ENCODE measurements at regions not wholly inside any gene's neighbourhood (a gene's known extent, or its start where the extent isn't known, plus 50 kb on each side); places are given as distances from the start of the nearest gene placed in this dataset.

- Histone ChIP-seq H3K9me3 (ENCODE audit: control insufficient read depth, insufficient read depth, low read length) (no peaks in the 10 kb centered on the region), H3K4me1 (ENCODE audit: control insufficient read depth, insufficient read depth, low read length) (no peaks in the 10 kb centered on the region), H3K27me3 (ENCODE audit: control insufficient read depth, insufficient read depth, low read length) (no peaks in the 10 kb centered on the region), H3K36me3 (ENCODE audit: control insufficient read depth, insufficient read depth, low read length) (no peaks in the 10 kb centered on the region), H3K4me3 (ENCODE audit: low read depth, low read length) (no peak overlapping the region), H3K27ac (ENCODE audit: low read depth, low read length) (no peak overlapping the region)
- 92% methylated on average over 5 of the region's 14 CpGs for WGBS (ENCODE audit: insufficient coverage)
- DNase-seq (ENCODE audit: low read depth in 4 of 6, low spot score in 6 of 6), result peak in 1 of 6 donors; percentile 77
These were observed 60.6 kb upstream of the ASIP start for GRCh38 chr20:34180460-34181120.

DNA sequence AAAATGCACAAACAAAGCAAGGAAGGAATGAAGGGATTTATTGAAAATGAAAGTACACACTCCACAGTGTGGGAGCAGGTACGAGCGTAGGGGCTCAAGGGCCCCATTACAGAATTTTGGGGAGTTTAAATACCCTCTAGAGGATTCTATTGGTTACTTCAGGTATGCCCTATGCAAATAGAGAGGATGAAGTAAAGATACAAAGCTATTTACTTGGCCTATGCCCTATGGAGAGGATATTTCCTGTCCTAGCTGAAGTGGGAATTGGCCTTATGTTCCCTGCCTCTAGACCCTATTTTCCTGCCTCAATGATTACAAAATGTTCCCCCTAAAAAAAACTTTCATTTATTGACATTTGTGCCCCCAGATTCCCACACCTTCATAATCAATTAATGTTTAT, 59.7 kb upstream of the ASIP start:
- Histone ChIP-seq H3K27ac (ENCODE audit: low read depth, low read length) (no peak overlapping the region), H3K36me3 (ENCODE audit: control insufficient read depth, insufficient read depth, low read length) (no peaks in the 10 kb centered on the region), H3K27me3 (ENCODE audit: control insufficient read depth, insufficient read depth, low read length) (no peaks in the 10 kb centered on the region), H3K9me3 (ENCODE audit: control insufficient read depth, insufficient read depth, low read length) (no peaks in the 10 kb centered on the region), H3K4me3 (ENCODE audit: low read depth, low read length) (no peak overlapping the region), H3K4me1 (ENCODE audit: control insufficient read depth, insufficient read depth, low read length) (no peaks in the 10 kb centered on the region)
- no peak for DNase-seq (ENCODE audit: low read depth in 4 of 6, low spot score in 6 of 6)
- 100% methylated on average over 2 of the region's 2 CpGs for WGBS (ENCODE audit: insufficient coverage)

DNA sequence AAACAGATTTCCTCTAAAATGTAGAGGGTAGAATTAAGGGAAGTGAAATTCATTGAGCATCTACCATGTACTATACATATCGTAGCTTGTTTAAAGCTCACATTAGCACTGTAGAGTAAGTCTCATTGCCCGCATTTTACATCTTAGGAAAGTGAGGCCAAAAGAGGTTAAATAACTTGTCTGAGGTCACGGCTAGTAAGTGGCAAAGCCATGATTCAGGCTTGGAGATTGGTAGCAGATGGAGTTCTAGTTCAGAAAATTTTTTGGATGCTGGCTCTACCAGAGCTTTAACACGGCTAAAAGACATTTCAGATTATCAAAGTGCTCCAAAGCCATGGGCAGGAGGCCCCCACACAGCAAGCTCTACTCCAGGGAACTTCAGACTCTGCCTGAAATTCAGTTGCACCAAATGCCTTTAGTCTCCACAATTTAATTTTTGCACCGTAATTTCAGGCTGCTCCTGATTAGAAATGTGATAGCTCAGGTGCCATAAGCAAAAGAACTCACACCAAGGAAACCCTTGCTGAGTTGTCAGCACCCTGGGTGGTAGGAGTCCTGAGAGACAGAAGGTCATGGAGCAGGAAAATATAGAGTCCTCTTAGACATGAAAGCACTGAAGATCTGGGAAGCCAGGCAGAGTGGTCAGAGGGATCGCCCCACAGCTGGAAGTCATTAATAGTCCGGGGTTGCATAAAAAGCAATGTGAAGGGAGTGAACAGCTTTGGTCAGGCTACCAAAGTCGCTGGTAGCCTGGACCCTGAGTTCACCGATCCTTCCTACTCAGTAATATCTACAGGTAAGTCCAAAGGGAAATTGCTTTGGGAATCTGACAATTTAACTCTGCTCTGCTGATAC, 55.2 kb upstream of the ASIP start:
- DNase-seq (ENCODE audit: low read depth in 4 of 6, low spot score in 6 of 6), result no peak
- 86% methylated on average over 1 of the region's 9 CpGs for WGBS (ENCODE audit: insufficient coverage)
- H3K27me3 ChIP-seq (ENCODE audit: control insufficient read depth, insufficient read depth, low read length), result no peaks in the 10 kb centered on the region

GRCh38 chr20:34189572-34190163, 51.6 kb upstream of the ASIP start:
- H3K27ac ChIP-seq (ENCODE audit: low read depth, low read length), result no peak overlapping the region
- peaks cover 8% of the 10 kb centered on the region for H3K4me1 ChIP-seq (ENCODE audit: control insufficient read depth, insufficient read depth, low read length)
- H3K4me3 ChIP-seq (ENCODE audit: low read depth, low read length), result no peak overlapping the region
- no peaks in the 10 kb centered on the region for H3K9me3 ChIP-seq (ENCODE audit: control insufficient read depth, insufficient read depth, low read length)
- no peaks in the 10 kb centered on the region for H3K27me3 ChIP-seq (ENCODE audit: control insufficient read depth, insufficient read depth, low read length)
- DNase-seq (ENCODE audit: low read depth in 4 of 6, low spot score in 6 of 6), result no peak
- H3K36me3 ChIP-seq (ENCODE audit: control insufficient read depth, insufficient read depth, low read length), result no peaks in the 10 kb centered on the region
- WGBS (ENCODE audit: insufficient coverage), result 93% methylated on average over 7 of the region's 8 CpGs

More for the DNA sequence above, 55.2 kb upstream of the ASIP start:
- Histone ChIP-seq H3K4me1 (ENCODE audit: control insufficient read depth, insufficient read depth, low read length) (peaks cover 4% of the 10 kb centered on the region), H3K27ac (ENCODE audit: low read depth, low read length) (no peak overlapping the region), H3K36me3 (ENCODE audit: control insufficient read depth, insufficient read depth, low read length) (no peaks in the 10 kb centered on the region), H3K9me3 (ENCODE audit: control insufficient read depth, insufficient read depth, low read length) (no peaks in the 10 kb centered on the region), H3K4me3 (ENCODE audit: low read depth, low read length) (no peak overlapping the region)

- Histone ChIP-seq H3K27me3 (ENCODE audit: control insufficient read depth, insufficient read depth, low read length) (no peaks in the 10 kb centered on the region), H3K27ac (ENCODE audit: low read depth, low read length) (no peak overlapping the region), H3K9me3 (ENCODE audit: control insufficient read depth, insufficient read depth, low read length) (no peaks in the 10 kb centered on the region), H3K4me3 (ENCODE audit: low read depth, low read length) (no peak overlapping the region), H3K36me3 (ENCODE audit: control insufficient read depth, insufficient read depth, low read length) (no peaks in the 10 kb centered on the region), H3K4me1 (ENCODE audit: control insufficient read depth, insufficient read depth, low read length) (peaks cover 8% of the 10 kb centered on the region)
- WGBS (ENCODE audit: insufficient coverage), result 50% methylated on average over 2 of the region's 3 CpGs
- DNase-seq (ENCODE audit: low read depth in 4 of 6, low spot score in 6 of 6), result no peak
These were observed 51.0 kb upstream of the ASIP start for GRCh38 chr20:34190262-34190661.

GRCh38 chr20:34190679-34191090, 50.5 kb upstream of the ASIP start:
- Histone ChIP-seq H3K4me1 (ENCODE audit: control insufficient read depth, insufficient read depth, low read length) (peaks cover 8% of the 10 kb centered on the region), H3K27me3 (ENCODE audit: control insufficient read depth, insufficient read depth, low read length) (no peaks in the 10 kb centered on the region), H3K27ac (ENCODE audit: low read depth, low read length) (no peak overlapping the region), H3K36me3 (ENCODE audit: control insufficient read depth, insufficient read depth, low read length) (no peaks in the 10 kb centered on the region), H3K9me3 (ENCODE audit: control insufficient read depth, insufficient read depth, low read length) (no peaks in the 10 kb centered on the region), H3K4me3 (ENCODE audit: low read depth, low read length) (no peak overlapping the region)
- peak; percentile 33 to 95 (median 71) for DNase-seq (ENCODE audit: low read depth in 4 of 6, low spot score in 6 of 6)
- 4% methylated on average over 3 of the region's 3 CpGs for WGBS (ENCODE audit: insufficient coverage)
